HEK293 (cell line): ENCODE measurements at regions not wholly inside any gene's neighbourhood (a gene's known extent, or its start where the extent isn't known, plus 50 kb on each side); places are given as distances from the start of the nearest gene placed in this dataset.

Experiments
- BCL11B ChIP-seq: fragments of 450-650 bp; formaldehyde crosslinking; IDR thresholded peaks from 2 replicates; pipeline ENCODE4 v1.5.1; 2016; ENCODE audit warnings: low read depth, missing biosample characterization, missing genetic modification characterization
- EGR2 ChIP-seq: fragments of 450-650 bp; formaldehyde crosslinking; IDR thresholded peaks from 2 replicates; pipeline ENCODE4 v1.5.1; 2016; ENCODE audit warnings: low read depth, missing biosample characterization, missing genetic modification characterization
- HIC1 ChIP-seq: fragments of 450-650 bp; formaldehyde crosslinking; IDR thresholded peaks from 2 replicates; pipeline ENCODE4 v1.5.1; 2016; ENCODE audit warnings: missing biosample characterization, missing genetic modification characterization
- HOXD13 ChIP-seq: sonication (generic); formaldehyde crosslinking; IDR thresholded peaks from 2 replicates; pipeline ENCODE4 v1.8.0; 2022; ENCODE audit warnings: missing genetic modification reagents, borderline replicate concordance
- IKZF3 ChIP-seq: fragments of 450-650 bp; IDR thresholded peaks from 2 replicates; pipeline ENCODE4 v1.5.0; 2018; ENCODE audit warnings: missing biosample characterization, mild to moderate bottlenecking, missing genetic modification characterization, moderate library complexity
- KLF1 ChIP-seq: fragments of 450-650 bp; formaldehyde crosslinking; IDR thresholded peaks from 2 replicates; pipeline ENCODE4 v1.5.1; 2016; ENCODE audit warnings: missing biosample characterization, missing genetic modification characterization
- KLF9 ChIP-seq: fragments of 450-650 bp; formaldehyde crosslinking; IDR thresholded peaks from 2 replicates; pipeline ENCODE4 v1.5.1; 2016; ENCODE audit warnings: missing biosample characterization, missing genetic modification characterization, low read depth
- MZF1 ChIP-seq: fragments of 450-650 bp; formaldehyde crosslinking; IDR thresholded peaks from 2 replicates; pipeline ENCODE4 v1.5.1; 2017; ENCODE audit warnings: missing biosample characterization, missing genetic modification characterization, borderline replicate concordance
- PRDM10 ChIP-seq: fragments of 450-650 bp; formaldehyde crosslinking; IDR thresholded peaks from 2 replicates; pipeline ENCODE4 v1.5.1; 2016; ENCODE audit warnings: missing biosample characterization, missing genetic modification characterization
- SP2 ChIP-seq: fragments of 450-650 bp; formaldehyde crosslinking; IDR thresholded peaks from 2 replicates; pipeline ENCODE4 v1.5.1; 2016; ENCODE audit warnings: missing biosample characterization, missing genetic modification characterization
- WT1 ChIP-seq: fragments of 450-650 bp; formaldehyde crosslinking; IDR thresholded peaks from 2 replicates; pipeline ENCODE4 v1.5.1; 2016; ENCODE audit warnings: missing biosample characterization, missing genetic modification characterization
- ZBTB21 ChIP-seq: fragments of 450-650 bp; formaldehyde crosslinking; IDR thresholded peaks from 2 replicates; pipeline ENCODE4 v1.5.1; 2017; ENCODE audit warnings: missing biosample characterization, missing genetic modification characterization
- ZNF10 ChIP-seq: fragments of 450-650 bp; formaldehyde crosslinking; IDR thresholded peaks from 2 replicates; pipeline ENCODE4 v1.5.1; 2017; ENCODE audit warnings: missing biosample characterization, missing genetic modification characterization
- ZNF146 ChIP-seq: fragments of 450-650 bp; formaldehyde crosslinking; IDR thresholded peaks from 2 replicates; pipeline ENCODE4 v1.5.1; 2016; ENCODE audit warnings: missing biosample characterization, missing genetic modification characterization
- ZNF2 ChIP-seq: fragments of 450-650 bp; formaldehyde crosslinking; IDR thresholded peaks from 2 replicates; pipeline ENCODE4 v1.5.1; 2016; ENCODE audit warnings: missing biosample characterization, missing genetic modification characterization
- ZNF248 ChIP-seq: fragments of 450-650 bp; formaldehyde crosslinking; IDR thresholded peaks from 2 replicates; pipeline ENCODE4 v1.5.1; 2017; ENCODE audit warnings: missing biosample characterization, missing genetic modification characterization
- ZNF324 ChIP-seq: fragments of 450-650 bp; formaldehyde crosslinking; IDR thresholded peaks from 2 replicates; pipeline ENCODE4 v1.5.1; 2016; ENCODE audit warnings: missing biosample characterization, missing genetic modification characterization
- ZNF398 ChIP-seq: fragments of 450-650 bp; formaldehyde crosslinking; IDR thresholded peaks from 2 replicates; pipeline ENCODE4 v1.5.1; 2017; ENCODE audit warnings: missing biosample characterization, missing genetic modification characterization
- ZNF521 ChIP-seq: fragments of 450-650 bp; formaldehyde crosslinking; IDR thresholded peaks from 2 replicates; pipeline ENCODE4 v1.5.1; 2017; ENCODE audit warnings: missing biosample characterization, mild to moderate bottlenecking, missing genetic modification characterization
- ZNF558 ChIP-seq: fragments of 450-650 bp; formaldehyde crosslinking; IDR thresholded peaks from 2 replicates; pipeline ENCODE4 v1.5.1; 2016; ENCODE audit warnings: missing biosample characterization, missing genetic modification characterization
- ZNF561 ChIP-seq: fragments of 450-650 bp; IDR thresholded peaks from 2 replicates; pipeline ENCODE4 v1.5.1; 2018; ENCODE audit warnings: missing biosample characterization, missing genetic modification characterization, borderline replicate concordance
- ZNF596 ChIP-seq: fragments of 450-650 bp; IDR thresholded peaks from 2 replicates; pipeline ENCODE4 v1.5.0; 2018; ENCODE audit warnings: missing biosample characterization, mild to moderate bottlenecking, missing genetic modification characterization, moderate library complexity
- ZNF768 ChIP-seq: fragments of 450-650 bp; formaldehyde crosslinking; IDR thresholded peaks from 2 replicates; pipeline ENCODE4 v1.5.1; 2018; ENCODE audit warnings: missing biosample characterization, mild to moderate bottlenecking, missing genetic modification characterization
- ZSCAN30 ChIP-seq: fragments of 450-650 bp; IDR thresholded peaks from 2 replicates; pipeline ENCODE4 v1.5.1; 2018; ENCODE audit warnings: missing biosample characterization, mild to moderate bottlenecking, missing genetic modification characterization, moderate library complexity
- ZXDB ChIP-seq: fragments of 450-650 bp; formaldehyde crosslinking; IDR thresholded peaks from 2 replicates; pipeline ENCODE4 v1.5.1; 2016; ENCODE audit warnings: missing biosample characterization, missing genetic modification characterization
- TF ChIP-seq, protein P1 (sequence below): fragments of 450-650 bp; formaldehyde crosslinking; optimal IDR thresholded peaks from 2 replicates; pipeline ENCODE3; 2016; ENCODE audit warnings: missing biosample characterization, mild to moderate bottlenecking, missing genetic modification characterization
- TF ChIP-seq, protein P2 (sequence below): fragments of 450-650 bp; formaldehyde crosslinking; IDR thresholded peaks from 2 replicates; pipeline ENCODE4 v1.5.1; 2016; ENCODE audit warnings: missing biosample characterization, missing genetic modification characterization
- TF ChIP-seq, protein P3 (sequence below): fragments of 450-650 bp; formaldehyde crosslinking; IDR thresholded peaks from 2 replicates; pipeline ENCODE4 v1.5.1; 2016; ENCODE audit warnings: missing biosample characterization, missing genetic modification characterization

- TF ChIP-seq HIC1 (tag by site-specific recombination) (peak; percentile 93), HOXD13 (peak; percentile 99), WT1 (tag by site-specific recombination) (peak; percentile 100), MZF1 (peak; percentile 94), ZNF324 (tag by site-specific recombination) (peak; percentile 96), ZNF561 (peak; percentile 97), ZNF558 (peak; percentile 54; the same call in 1 of the 2 replicates), KLF1 (peak; percentile 41; the same call in 1 of the 2 replicates), ZNF146 (peak; percentile 41; the same call in 1 of the 2 replicates), ZNF248 (tag by site-specific recombination) (no peak), ZNF768 (tag by site-specific recombination) (no peak), PRDM10 (tag by site-specific recombination) (peak; percentile 99), IKZF3 (tag by site-specific recombination) (peak; percentile 90), SP2 (tag by site-specific recombination) (peak; percentile 30), ZNF596 (tag by site-specific recombination) (peak; percentile 87), BCL11B (tag by site-specific recombination) (no peak), ZNF2 (tag by site-specific recombination) (peak; percentile 95), EGR2 (tag by site-specific recombination) (no peak), ZNF521 (no peak), ZXDB (tag by site-specific recombination) (peak; percentile 97), KLF9 (tag by site-specific recombination) (peak; percentile 64), ZNF10 (tag by site-specific recombination) (peak; percentile 61), ZNF398 (tag by site-specific recombination) (peak; percentile 48; the same call in 1 of the 2 replicates), ZSCAN30 (peak; percentile 97), ZBTB21 (tag by site-specific recombination) (peak; percentile 71; the same call in 1 of the 2 replicates)
- TF ChIP-seq, protein P1, sequence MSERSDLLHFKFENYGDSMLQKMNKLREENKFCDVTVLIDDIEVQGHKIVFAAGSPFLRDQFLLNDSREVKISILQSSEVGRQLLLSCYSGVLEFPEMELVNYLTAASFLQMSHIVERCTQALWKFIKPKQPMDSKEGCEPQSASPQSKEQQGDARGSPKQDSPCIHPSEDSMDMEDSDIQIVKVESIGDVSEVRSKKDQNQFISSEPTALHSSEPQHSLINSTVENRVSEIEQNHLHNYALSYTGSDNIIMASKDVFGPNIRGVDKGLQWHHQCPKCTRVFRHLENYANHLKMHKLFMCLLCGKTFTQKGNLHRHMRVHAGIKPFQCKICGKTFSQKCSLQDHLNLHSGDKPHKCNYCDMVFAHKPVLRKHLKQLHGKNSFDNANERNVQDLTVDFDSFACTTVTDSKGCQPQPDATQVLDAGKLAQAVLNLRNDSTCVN (tag by site-specific recombination), result no peak
- TF ChIP-seq, protein P2, sequence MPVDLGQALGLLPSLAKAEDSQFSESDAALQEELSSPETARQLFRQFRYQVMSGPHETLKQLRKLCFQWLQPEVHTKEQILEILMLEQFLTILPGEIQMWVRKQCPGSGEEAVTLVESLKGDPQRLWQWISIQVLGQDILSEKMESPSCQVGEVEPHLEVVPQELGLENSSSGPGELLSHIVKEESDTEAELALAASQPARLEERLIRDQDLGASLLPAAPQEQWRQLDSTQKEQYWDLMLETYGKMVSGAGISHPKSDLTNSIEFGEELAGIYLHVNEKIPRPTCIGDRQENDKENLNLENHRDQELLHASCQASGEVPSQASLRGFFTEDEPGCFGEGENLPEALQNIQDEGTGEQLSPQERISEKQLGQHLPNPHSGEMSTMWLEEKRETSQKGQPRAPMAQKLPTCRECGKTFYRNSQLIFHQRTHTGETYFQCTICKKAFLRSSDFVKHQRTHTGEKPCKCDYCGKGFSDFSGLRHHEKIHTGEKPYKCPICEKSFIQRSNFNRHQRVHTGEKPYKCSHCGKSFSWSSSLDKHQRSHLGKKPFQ (tag by site-specific recombination), result peak; percentile 98
- TF ChIP-seq, protein P3, sequence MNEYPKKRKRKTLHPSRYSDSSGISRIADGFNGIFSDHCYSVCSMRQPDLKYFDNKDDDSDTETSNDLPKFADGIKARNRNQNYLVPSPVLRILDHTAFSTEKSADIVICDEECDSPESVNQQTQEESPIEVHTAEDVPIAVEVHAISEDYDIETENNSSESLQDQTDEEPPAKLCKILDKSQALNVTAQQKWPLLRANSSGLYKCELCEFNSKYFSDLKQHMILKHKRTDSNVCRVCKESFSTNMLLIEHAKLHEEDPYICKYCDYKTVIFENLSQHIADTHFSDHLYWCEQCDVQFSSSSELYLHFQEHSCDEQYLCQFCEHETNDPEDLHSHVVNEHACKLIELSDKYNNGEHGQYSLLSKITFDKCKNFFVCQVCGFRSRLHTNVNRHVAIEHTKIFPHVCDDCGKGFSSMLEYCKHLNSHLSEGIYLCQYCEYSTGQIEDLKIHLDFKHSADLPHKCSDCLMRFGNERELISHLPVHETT, result peak; percentile 96
These were observed 288.0 kb downstream of the FGFR2 start (continued) for GRCh38 chr10:121310151-121310711.
